Transverse colon (tissue), 4 donors: ENCODE measurements at regions not wholly inside any gene's neighbourhood (a gene's known extent, or its start where the extent isn't known, plus 50 kb on each side); places are given as distances from the start of the nearest gene placed in this dataset.

ENCODE experiments used
- DNase-seq: peaks from one replicate; pipeline ENCODE4 v3.0.0-alpha.2; 2019
- H3K27ac ChIP-seq, 4 donors: fragments of 200-600 bp; sonication (generic); 2 replicates each; pipeline ENCODE4 v1.5.1; 2016 to 2018; ENCODE audit warnings: inconsistent platforms in 4 of 4
- H3K27me3 ChIP-seq: fragments of 200-600 bp; sonication (generic); 2 replicates; pipeline ENCODE4 v1.5.1; 2017; ENCODE audit warnings: inconsistent platforms
- H3K36me3 ChIP-seq, 4 donors: fragments of 200-600 bp; sonication (generic); 2 replicates each; pipeline ENCODE4 v1.5.1; 2017 to 2019; ENCODE audit warnings: inconsistent platforms in 4 of 4
- H3K4me1 ChIP-seq, 4 donors: fragments of 200-600 bp; sonication (generic); 2 replicates each; pipeline ENCODE4 v1.5.1; 2017 to 2020; ENCODE audit warnings: inconsistent platforms in 4 of 4
- H3K4me3 ChIP-seq, 4 donors: fragments of 200-600 bp; sonication (generic); 1 replicate in 1 of 4; 2 replicates in 3 of 4; pipeline versions ENCODE4 v1.5.1 to v1.6.1; 2017 to 2019; ENCODE audit warnings: inconsistent platforms in 4 of 4
- H3K9me3 ChIP-seq, 2 donors: fragments of 200-600 bp; sonication (generic); 2 replicates each; pipeline ENCODE4 v1.5.1; 2017 to 2019; ENCODE audit warnings: inconsistent platforms in 2 of 2
- CTCF ChIP-seq, 5 experiments: fragments of 200-600 bp in 3 of 5; fragments of 450-650 bp in 2 of 5; sonication (generic) in 3 of 5; IDR thresholded peaks; 1 replicate in 2 of 5; 2 replicates in 3 of 5; pipeline ENCODE4 v1.5.1; 2016 to 2017; ENCODE audit warnings: antibody characterized with exemption in 5 of 5, inconsistent platforms in 3 of 5, mild to moderate bottlenecking in 2 of 5, moderate library complexity in 1 of 5
- EP300 ChIP-seq: sonication (generic); formaldehyde crosslinking; IDR thresholded peaks from one replicate; pipeline ENCODE4 v1.6.1; 2017; ENCODE audit warnings: antibody characterized with exemption, low read depth
- POLR2A ChIP-seq: fragments of 450-650 bp; IDR thresholded peaks from one replicate; pipeline ENCODE4 v1.6.1; 2016; ENCODE audit warnings: antibody characterized with exemption, mild to moderate bottlenecking, moderate library complexity
- POLR2AphosphoS5 ChIP-seq, 3 donors: sonication (generic); formaldehyde crosslinking; IDR thresholded peaks; one replicate each; pipeline ENCODE4 v1.6.1; 2016; ENCODE audit warnings: antibody characterized with exemption in 3 of 3
- WGBS, 2 donors: methylation state at CpG; one replicate each; pipeline ENCODE4 v1.1.5; 2018; ENCODE audit warnings: low coverage in 1 of 2; 5-methylcytosine and 5-hydroxymethylcytosine counted together
- in situ Hi-C, 4 donors: fragments of 200-750 bp; cut with MboI; loops; one replicate each; pipeline versions ENCODE4 v1.15.0 to v1.15.1; 2017; ENCODE audit warnings: low sequenced_read_pairs in 3 of 4, low pct_ligation_motif_present in 1 of 4, low pct_unique_long_range_greater_than_20kb in 1 of 4
- intact Hi-C: fragments of 100-400 bp; cut with DNase I; formaldehyde crosslinking; loops from one replicate; pipeline ENCODE4 v1.15.1; 2023; ENCODE audit warnings: low total_unique reads

- H3K36me3 ChIP-seq = no peaks in the 10 kb centered on the region
- H3K4me1 ChIP-seq = no peaks in the 10 kb centered on the region
- 90 to 96% methylated on average over 8 to 13 of the region's 13 CpGs for WGBS, 2 donors
- DNase-seq = no peak
- H3K9me3 ChIP-seq = no peaks in the 10 kb centered on the region
- intact Hi-C loops (no loop called here), in situ Hi-C loops (no loop called here)
- no peak overlapping the region for H3K4me3 ChIP-seq
- no peaks in the 10 kb centered on the region for H3K27me3 ChIP-seq
- no peak overlapping the region for H3K27ac ChIP-seq
- TF ChIP-seq POLR2A (no peak), POLR2AphosphoS5 (IDR thresholded peaks at IDR 0.05) (no peak), EP300 (no peak), CTCF (IDR thresholded peaks at IDR 0.05) (no peak)
These were observed 1389.6 kb downstream of the BRD1 start for GRCh38 chr22:48438096-48438495.

- Histone ChIP-seq H3K4me1 (no peaks in the 10 kb centered on the region), H3K9me3 (no peaks in the 10 kb centered on the region), H3K4me3 (no peak overlapping the region), H3K27ac (no peak overlapping the region), H3K27me3 (no peaks in the 10 kb centered on the region), H3K36me3 (no peaks in the 10 kb centered on the region)
- in situ Hi-C loops = no loop called here
- 81 to 91% methylated on average over 1 to 17 of the region's 17 CpGs for WGBS, 2 donors
- TF ChIP-seq CTCF (IDR thresholded peaks at IDR 0.05) (no peak), EP300 (no peak), POLR2AphosphoS5 (IDR thresholded peaks at IDR 0.05) (no peak), POLR2A (no peak)
- no peak for DNase-seq
- intact Hi-C loops = no loop called here
These were observed 1391.3 kb downstream of the BRD1 start for GRCh38 chr22:48436201-48436931.

- Histone ChIP-seq H3K36me3 (no peaks in the 10 kb centered on the region), H3K9me3 (no peaks in the 10 kb centered on the region), H3K27me3 (no peaks in the 10 kb centered on the region), H3K27ac (no peak overlapping the region), H3K4me1 (no peaks in the 10 kb centered on the region), H3K4me3 (no peak overlapping the region)
- DNase-seq = no peak
- intact Hi-C loops (no loop called here), in situ Hi-C loops (no loop called here)
- TF ChIP-seq EP300 = no peak
- no peak for TF ChIP-seq POLR2AphosphoS5 (IDR thresholded peaks at IDR 0.05)
- TF ChIP-seq CTCF (IDR thresholded peaks at IDR 0.05) = no peak
- WGBS, 2 donors = 72 to 80% methylated on average over 4 to 5 of the region's 5 CpGs
These were observed 1392.8 kb downstream of the BRD1 start for GRCh38 chr22:48434868-48435250.

- in situ Hi-C loops (no loop called here), intact Hi-C loops (no loop called here)
- no peaks in the 10 kb centered on the region for H3K27me3 ChIP-seq
- no peak overlapping the region for H3K4me3 ChIP-seq
- no peaks in the 10 kb centered on the region for H3K9me3 ChIP-seq
- no peaks in the 10 kb centered on the region for H3K36me3 ChIP-seq
- 77 to 90% methylated on average over 8 to 16 of the region's 16 CpGs for WGBS, 2 donors
- no peak for DNase-seq
- no peaks in the 10 kb centered on the region for H3K4me1 ChIP-seq
- H3K27ac ChIP-seq = no peak overlapping the region
- TF ChIP-seq POLR2AphosphoS5 (IDR thresholded peaks at IDR 0.05) (no peak), EP300 (no peak), POLR2A (no peak), CTCF (IDR thresholded peaks at IDR 0.05) (no peak)
These were observed 1393.4 kb downstream of the BRD1 start for GRCh38 chr22:48434156-48434867.
